ENCODE measurements at regions not wholly inside any gene's neighbourhood (a gene's known extent, or its start where the extent isn't known, plus 50 kb on each side); places are given as distances from the start of the nearest gene placed in this dataset.

- TF ChIP-seq POLR2AphosphoS5 (IDR thresholded peaks at IDR 0.05; ENCODE audit: low read depth, low read length) (no peak), POLR2A (IDR thresholded peaks at IDR 0.05; ENCODE audit: low read depth, low read length) (no peak)
Observed at GRCh38 chr14:85093631-85094330, 436.2 kb upstream of the FLRT2 start.
